GM12891 (cell line): ENCODE measurements at regions not wholly inside any gene's neighbourhood (a gene's known extent, or its start where the extent isn't known, plus 50 kb on each side); places are given as distances from the start of the nearest gene placed in this dataset.

Source experiments
- POLR2A ChIP-seq: IDR thresholded peaks from 2 replicates; pipeline ENCODE4 v1.6.1; 2011; ENCODE audit warnings: low read depth, low read length, control low read depth
- POLR2AphosphoS5 ChIP-seq: IDR thresholded peaks from 2 replicates; pipeline ENCODE4 v1.6.1; 2011; ENCODE audit warnings: low read depth, low read length, control low read depth
- TAF1 ChIP-seq: IDR thresholded peaks from 2 replicates; pipeline ENCODE4 v1.6.1; 2011; ENCODE audit warnings: low read depth, low read length, control low read depth

GRCh38 chr9:95763983-95764382 is 111.5 kb upstream of the ERCC6L2 start:
- TF ChIP-seq POLR2A (no peak), TAF1 (no peak), POLR2AphosphoS5 (no peak)
